LNCAP (cell line): ENCODE measurements at regions not wholly inside any gene's neighbourhood (a gene's known extent, or its start where the extent isn't known, plus 50 kb on each side); places are given as distances from the start of the nearest gene placed in this dataset.

Experiments used
- TF ChIP-seq, protein P1 (sequence below): fragments of 450-650 bp; IDR thresholded peaks from 2 replicates; pipeline ENCODE4 v1.5.1; 2017; ENCODE audit warnings: mild to moderate bottlenecking

DNA sequence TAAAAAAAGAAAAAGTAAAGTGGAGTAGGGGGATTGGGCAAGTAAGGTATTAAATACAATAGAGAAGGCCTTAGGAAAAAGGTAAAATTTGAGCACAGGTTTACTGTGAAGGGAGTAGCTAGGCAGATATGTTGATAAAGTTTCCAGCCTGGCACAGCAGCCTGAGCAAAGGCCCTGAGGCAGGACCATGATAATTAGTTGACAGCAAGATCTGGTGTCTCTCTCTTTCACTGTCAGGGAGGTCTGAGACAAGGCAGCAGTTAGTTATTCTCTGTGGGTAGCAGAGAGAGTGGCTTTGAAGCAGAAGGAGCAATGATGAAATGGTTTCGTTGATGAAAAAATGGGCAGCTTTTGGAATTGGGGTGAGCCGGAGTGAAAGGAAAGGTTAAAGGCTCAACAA is 119.5 kb downstream of the KDR start:
- TF ChIP-seq, protein P1, sequence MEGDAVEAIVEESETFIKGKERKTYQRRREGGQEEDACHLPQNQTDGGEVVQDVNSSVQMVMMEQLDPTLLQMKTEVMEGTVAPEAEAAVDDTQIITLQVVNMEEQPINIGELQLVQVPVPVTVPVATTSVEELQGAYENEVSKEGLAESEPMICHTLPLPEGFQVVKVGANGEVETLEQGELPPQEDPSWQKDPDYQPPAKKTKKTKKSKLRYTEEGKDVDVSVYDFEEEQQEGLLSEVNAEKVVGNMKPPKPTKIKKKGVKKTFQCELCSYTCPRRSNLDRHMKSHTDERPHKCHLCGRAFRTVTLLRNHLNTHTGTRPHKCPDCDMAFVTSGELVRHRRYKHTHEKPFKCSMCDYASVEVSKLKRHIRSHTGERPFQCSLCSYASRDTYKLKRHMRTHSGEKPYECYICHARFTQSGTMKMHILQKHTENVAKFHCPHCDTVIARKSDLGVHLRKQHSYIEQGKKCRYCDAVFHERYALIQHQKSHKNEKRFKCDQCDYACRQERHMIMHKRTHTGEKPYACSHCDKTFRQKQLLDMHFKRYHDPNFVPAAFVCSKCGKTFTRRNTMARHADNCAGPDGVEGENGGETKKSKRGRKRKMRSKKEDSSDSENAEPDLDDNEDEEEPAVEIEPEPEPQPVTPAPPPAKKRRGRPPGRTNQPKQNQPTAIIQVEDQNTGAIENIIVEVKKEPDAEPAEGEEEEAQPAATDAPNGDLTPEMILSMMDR = no peak

DNA sequence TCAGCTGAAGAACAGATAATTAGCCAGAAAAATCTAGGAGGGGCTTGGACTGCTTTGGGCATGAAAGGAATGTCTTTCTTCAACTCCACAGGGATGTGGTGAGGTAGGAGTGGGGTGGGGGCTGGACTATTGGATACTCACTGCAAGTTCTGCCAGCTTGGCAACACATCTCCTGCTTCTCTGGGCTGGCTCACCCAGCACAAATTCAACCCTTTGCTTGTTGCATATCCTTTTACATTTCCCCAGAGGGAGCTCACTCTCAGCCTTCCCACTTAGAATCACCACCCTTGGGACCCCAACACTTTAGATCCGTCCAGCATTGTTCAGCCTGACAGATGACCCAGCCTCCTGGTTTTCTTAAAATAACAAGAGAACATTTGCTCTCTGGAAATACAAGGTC is 120.6 kb downstream of the KDR start:
- TF ChIP-seq, protein P1 = no peak

DNA sequence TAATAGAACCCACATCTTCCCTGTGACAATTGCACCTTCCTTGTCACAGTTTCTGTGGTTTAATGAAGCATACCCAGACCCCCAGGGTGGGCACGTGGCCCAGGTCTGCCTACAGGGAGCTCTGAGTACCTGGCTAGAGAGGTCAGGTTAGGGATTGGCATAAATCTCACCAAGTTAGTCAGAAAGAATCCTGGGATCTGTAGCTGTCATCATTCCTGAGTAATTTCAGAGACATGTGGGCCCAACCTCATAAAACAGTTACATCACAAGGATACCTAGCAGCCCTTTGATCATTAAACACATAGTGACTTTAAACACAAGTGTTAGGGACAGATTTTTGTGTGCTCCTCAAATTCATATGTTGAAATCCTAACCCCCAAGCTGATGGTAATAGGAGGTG is 123.0 kb downstream of the KDR start:
- TF ChIP-seq, protein P1 = no peak

DNA sequence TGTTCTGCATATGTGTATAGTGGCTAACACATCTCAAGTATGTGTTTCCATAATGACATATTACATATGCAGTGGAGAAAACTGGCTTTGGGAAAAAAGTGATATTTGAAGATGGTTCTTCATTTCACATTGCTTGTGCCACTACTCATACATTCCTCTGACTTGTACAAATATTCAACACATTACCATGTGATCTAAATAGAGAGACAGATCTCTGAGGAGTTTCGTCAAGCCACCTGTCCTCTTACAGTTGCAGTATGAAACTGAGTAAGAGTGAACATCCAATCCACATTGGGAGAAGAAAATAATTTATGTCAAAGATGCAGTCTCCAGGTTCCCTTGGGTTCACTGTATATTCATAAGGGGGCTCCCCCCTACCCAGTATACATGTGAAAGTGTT is 123.9 kb downstream of the KDR start:
- TF ChIP-seq, protein P1 = no peak

DNA sequence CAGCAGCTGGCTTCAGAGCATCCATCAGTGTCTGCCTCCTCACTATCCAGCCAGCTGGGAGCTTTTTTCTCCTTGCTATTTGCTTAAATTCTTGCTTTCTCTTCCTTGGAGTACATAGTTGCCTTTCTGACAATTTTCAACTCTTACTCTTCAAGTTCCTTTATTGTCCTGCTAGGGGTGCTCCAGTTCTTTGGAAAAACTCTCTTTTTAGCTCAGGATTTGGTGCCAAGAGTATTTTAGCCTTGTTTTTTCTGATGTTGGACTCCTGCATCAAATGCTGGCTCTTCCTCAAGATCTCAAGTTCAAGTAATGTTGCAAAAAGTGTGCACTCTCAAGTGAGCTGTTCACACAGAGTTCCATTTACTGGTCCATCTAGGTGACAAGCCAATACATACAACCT is 126.4 kb downstream of the KDR start:
- TF ChIP-seq, protein P1 = no peak

DNA sequence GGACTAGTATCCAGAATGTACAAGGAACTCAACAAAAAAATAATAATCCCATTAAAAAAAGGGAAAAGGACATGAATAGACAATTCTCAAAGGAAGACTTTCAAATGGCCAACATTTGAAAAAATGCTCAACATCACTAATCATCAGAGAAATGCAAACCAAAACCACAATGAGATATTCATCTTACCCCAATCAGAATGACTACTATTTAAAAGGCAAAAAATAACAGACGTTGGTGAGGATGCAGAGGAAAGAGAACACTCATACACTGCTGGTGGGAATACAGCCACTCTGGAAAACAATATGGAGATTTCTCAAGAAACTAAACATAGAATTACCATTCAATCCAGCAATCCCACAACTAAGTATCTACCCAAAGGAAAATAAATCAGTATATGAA is 133.1 kb downstream of the KDR start:
- TF ChIP-seq, protein P1 = no peak

DNA sequence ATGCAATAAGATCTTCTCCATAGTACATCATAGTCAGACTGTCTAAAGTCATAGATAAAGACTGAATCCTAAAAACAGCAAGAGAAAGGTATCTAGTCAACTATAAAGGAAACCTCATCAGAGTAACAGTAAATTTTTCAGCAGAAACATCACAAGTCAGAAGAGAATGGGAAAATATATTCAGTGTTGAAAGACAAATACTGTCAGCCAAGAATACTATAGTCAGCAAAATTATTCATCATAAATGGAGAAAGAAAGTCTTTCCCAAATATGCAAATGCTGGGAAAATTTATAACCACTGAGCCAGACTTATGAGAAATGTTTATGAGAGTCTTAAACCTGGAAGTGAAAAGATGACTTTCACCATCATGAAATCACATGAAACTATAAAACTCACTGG is 136.7 kb downstream of the KDR start:
- TF ChIP-seq, protein P1 = no peak

DNA sequence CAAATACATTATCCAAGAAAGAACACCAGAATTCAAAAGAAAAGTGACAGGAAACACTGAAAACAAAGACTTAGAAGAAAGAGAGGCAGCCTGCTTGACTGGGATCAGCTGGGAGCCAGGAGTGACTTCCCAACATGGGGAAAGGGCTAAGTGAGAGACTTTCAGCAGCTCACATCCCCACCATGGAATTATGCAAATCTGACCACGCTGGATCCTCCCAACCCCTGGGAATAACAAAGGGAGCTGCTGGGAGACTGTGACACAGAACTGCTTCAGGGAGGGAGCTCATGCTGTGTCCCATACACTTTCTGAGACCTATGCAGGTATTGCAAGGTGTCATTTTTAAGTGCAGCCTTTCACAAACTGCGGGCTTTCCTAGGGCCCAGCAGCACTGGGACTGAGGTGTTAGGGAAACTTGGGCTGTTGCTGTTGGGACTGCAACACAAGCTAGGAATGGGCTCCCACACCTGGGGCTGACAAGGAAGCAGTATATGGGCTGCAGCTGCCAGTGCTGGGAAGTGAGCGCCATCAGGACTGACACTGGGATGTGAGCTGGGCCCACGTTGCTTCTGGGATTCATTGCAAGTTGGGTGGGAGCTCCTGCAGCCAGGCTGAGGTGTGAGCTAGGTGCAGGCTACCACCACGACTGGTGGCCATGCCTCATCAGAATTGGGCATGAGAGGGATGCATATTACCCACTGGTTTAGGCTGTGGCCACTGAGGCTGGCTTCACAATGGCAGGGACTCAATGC is 139.1 kb downstream of the KDR start:
- TF ChIP-seq, protein P1 = no peak
